Activated CD4-positive, alpha-beta T cell treated with anti-CD3 and anti-CD28 coated beads, Interleukin-2, amount 50 U/mL, for 24 hours (primary cell): ENCODE measurements at regions not wholly inside any gene's neighbourhood (a gene's known extent, or its start where the extent isn't known, plus 50 kb on each side); places are given as distances from the start of the nearest gene placed in this dataset.
"Not testable (repeated sequence)": the region's sequence is repeated elsewhere in the genome, so short reads cannot be mapped to it uniquely, and the experiment has no call there.

Experiments
- DNase-seq, 2 donors: peaks; one replicate each; pipeline ENCODE4 v3.0.0-alpha.2; 2020; ENCODE audit warnings: low read depth in 1 of 2, low spot score in 1 of 2

DNA sequence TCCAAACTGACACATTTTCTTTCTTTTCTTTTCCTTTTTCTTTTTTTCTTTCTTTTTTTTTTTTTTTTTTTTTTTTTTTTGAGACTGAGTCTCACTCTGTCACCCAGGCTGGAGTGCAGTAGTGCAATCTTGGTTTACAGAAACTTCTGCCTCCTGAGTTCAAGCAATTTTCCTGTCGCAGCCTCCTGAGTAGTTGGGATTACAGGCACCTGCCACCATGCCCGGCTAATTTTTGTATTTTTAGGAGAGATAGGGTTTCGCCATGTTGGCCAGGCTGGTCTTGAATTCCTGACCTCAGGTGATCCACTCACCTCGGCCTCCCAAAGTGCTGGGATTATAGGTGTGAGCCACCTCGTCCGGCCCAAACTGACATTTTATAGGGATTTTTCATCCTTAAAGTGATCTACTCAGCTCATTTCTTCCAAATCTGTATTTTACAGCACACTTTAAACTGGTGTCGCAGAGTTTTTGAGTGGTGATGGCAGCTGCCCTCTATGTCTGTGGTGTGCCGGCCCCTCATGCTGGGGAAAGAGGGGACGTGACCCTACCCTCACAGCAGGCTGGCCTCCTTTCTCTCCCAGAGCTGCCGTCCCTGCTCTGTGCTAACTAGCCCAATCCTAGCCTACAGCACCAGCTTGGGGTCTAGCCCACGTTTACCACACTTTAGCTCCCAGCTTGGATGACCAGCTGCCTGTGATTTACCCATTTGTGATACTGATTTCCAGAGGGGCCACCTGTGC is 211.9 kb upstream of the HAAO start:
- DNase-seq, result not testable (repeated sequence)

- no peak for DNase-seq
These were observed 211.3 kb upstream of the HAAO start for GRCh38 chr2:43003702-43004101.

DNA sequence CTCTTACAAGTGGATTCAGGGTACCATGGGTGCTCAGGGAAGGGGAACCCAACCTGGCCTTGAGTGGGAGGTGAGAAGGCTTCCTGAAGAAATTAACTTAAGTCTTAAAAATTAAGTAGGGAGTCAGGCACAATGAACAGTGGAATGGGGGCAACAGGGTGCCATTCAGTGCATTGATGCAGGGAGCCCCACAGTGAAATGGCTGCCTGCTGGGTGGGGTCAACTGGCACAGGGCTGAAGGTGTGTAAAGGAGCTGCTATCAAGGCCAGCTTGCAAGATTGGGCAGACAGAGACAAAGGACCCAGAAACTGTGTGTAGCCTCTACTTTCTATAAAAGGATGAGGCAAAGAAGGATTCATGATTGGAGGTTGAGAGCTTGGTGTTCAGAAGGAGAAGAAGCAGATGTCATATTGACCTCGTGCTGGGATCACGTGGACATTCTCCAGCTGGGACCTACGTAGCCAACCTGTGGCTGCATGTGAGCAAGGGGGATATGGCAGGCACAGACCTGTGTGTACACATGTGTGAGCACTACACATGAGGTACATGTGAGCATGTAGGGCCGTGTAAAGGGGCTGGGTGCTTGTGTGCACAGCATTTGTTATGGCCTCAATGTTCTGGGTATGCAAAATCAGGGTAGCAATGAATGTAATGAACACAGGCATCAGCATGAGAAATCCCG is 209.5 kb upstream of the HAAO start:
- DNase-seq, result no peak

GRCh38 chr2:43001055-43001378 is 208.6 kb upstream of the HAAO start:
- DNase-seq, result no peak

GRCh38 chr2:43000242-43001054 is 208.1 kb upstream of the HAAO start:
- DNase-seq, result no peak

DNA sequence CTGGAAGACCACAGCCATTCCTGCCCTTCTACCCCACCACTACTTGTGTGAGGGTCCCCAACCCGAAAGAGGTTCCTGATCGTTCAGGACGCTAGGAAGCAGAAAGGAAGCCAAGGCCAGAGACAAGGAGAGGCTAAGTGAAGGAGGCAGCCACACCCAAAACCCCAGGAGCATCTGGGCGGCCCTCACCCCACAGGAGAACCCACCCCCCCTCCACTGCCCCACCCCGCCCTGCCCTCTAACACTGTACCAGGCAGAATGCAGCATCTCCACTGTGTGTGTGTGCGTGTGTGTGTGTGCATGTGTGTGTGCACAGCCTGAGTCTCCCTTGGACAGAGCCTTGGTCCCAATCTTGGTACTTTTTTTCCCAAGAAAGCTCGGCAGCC is 207.5 kb upstream of the HAAO start:
- DNase-seq, result no peak

GRCh38 chr2:42999391-42999841 is 207.0 kb upstream of the HAAO start:
- no peak for DNase-seq

GRCh38 chr2:42998721-42999120 is 206.3 kb upstream of the HAAO start:
- DNase-seq, result no peak

DNA sequence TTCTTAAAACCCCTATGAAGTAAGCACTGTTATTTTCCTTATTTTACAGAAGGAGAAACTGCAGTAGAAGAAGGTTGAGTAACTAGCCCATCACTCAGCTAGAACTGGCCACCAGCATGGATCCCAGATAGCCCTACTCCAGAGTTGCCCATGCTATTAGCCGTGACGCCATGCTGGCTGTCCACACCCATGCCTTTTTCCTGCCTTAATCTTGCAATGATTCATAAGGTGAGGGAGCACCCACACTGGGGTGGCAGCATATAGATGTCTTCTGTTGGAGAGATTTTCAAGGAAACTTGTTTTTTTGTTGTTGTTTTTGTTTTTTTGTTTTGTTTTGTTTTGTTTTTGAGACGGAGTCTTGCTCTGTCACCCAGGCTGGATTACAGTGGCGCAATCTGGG is 204.1 kb upstream of the HAAO start:
- DNase-seq, result no peak

DNA sequence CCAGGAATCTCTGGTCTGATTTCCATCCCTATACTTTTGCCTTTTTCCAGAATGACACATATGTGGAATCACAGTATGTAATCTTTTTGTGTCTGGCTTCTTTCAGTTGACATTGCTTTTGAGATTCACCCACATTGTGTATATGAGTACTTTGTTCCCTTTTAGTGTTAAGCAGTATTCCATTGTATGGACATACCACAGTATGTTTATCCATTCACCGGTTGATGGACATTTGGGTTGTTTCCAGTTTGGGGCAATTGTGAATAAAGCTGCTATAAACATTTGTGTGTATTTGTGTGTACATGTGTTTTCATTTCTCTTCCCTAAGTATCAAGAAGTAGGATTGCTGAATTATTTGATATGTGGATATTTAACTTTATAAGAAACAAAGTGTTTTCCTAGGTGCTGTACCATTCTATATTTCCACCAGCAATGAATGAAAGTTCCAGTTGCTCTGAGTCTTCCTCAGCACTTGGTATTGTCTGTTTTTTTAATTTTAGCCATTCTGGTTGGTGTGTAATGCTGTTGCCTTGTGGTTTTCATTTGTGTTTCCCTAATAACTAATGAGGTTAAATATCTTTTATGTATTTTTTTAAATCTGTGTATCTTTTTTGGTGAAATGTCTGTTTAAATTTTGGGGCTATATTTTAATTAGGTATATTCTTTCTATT is 203.5 kb upstream of the HAAO start:
- no peak for DNase-seq

DNA sequence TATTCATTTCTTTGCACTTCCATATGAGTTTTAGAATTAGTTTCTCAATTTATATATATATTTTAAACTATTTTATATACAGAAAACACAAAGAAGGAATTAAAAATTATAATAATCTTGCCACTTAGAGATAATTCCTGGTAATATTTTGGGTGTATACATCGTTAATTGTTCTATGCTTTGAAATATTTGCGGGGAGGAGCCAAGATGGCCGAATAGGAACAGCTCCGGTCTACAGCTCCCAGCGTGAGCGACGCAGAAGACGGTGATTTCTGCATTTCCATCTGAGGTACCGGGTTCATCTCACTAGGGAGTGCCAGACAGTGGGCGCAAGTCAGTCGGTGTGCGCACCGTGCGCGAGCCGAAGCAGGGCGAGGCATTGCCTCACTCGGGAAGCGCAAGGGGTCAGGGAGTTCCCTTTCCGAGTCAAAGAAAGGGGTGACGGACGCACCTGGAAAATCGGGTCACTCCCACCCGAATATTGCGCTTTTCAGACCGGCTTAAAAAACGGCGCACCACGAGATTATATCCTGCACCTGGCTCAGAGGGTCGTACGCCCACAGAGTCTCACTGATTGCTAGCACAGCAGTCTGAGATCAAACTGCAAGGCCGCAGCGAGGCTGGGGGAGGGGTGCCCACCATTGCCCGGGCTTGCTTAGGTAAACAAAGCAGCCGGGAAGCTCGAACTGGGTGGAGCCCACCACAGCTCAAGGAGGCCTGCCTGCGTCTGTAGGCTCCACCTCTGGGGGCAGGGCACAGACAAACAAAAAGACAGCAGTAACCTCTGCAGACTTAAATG is 197.1 kb upstream of the HAAO start:
- DNase-seq, result not testable (repeated sequence)

- DNase-seq, result not testable (repeated sequence)
These were observed 195.7 kb upstream of the HAAO start for GRCh38 chr2:42988055-42988454.

GRCh38 chr2:42987112-42987922 is 194.9 kb upstream of the HAAO start:
- DNase-seq, result no peak

- no peak for DNase-seq
These were observed 192.2 kb upstream of the HAAO start for GRCh38 chr2:42984617-42985016.

DNA sequence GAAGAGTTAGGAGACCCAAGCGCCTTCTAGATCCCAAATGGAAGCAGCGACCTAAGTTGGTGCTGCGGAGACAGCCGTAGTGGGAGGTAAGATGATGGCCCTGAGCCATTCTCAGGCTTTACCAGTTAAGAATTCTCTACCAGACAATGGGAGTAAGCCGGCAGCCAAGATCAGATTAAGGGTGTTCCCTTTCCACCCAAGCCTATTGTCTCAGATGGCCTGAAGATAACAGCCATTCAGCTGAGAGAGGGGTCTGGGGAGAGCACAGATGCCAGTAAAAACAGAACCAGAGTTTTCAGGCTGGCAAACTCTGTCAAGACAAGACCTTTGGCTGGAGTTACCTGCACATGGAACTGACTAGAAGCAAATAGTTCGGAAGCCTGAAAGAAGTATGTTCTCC is 191.7 kb upstream of the HAAO start:
- DNase-seq, result no peak

- DNase-seq, result no peak
These were observed 188.5 kb upstream of the HAAO start for GRCh38 chr2:42980764-42981416.

DNA sequence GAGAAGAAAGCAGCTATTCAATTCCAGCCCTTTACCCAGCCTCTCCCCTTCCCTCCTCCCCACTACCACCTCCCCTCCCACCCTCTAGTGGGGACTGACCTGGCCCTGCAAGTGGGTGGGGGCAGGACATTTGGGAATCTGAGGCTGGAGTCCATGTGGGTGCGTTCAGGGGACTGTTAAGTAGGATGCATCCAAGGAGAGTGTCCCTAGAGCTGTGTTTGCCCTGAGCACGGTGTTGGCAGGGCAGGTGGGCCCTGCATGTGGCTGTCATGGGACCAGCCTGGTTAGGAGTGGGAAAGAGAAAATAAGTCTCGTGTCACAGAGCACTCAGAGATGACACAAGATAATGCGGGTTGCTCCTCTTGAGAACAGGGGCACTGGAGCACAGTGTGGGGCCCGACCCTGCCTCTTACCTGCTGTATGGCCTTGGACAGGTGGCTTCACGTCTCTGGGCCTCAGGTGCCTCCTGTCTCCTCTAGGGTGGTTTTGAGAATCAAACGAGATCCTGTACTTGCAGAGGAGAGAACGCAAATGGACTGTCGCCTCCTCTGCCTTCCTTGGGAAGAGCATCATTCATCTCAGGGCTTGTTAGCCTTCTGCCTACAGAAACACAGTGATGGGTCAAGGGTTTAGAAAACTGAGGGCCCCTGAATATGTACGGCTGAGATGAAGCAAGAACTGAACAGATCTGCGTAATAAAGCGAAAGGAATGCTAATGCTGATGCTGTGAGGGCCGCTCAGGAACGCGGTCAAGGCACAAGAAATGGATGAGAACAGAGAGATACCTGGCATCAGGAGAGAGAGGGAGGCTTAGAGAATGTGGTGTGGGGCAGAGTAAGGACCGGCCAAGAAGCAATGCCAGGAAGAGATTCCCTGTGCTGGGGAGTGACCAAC is 187.7 kb upstream of the HAAO start:
- no peak for DNase-seq

- no peak for DNase-seq
These were observed 187.1 kb upstream of the HAAO start for GRCh38 chr2:42979416-42979869.
